ENCODE measurements at regions not wholly inside any gene's neighbourhood (a gene's known extent, or its start where the extent isn't known, plus 50 kb on each side); places are given as distances from the start of the nearest gene placed in this dataset.

DNA sequence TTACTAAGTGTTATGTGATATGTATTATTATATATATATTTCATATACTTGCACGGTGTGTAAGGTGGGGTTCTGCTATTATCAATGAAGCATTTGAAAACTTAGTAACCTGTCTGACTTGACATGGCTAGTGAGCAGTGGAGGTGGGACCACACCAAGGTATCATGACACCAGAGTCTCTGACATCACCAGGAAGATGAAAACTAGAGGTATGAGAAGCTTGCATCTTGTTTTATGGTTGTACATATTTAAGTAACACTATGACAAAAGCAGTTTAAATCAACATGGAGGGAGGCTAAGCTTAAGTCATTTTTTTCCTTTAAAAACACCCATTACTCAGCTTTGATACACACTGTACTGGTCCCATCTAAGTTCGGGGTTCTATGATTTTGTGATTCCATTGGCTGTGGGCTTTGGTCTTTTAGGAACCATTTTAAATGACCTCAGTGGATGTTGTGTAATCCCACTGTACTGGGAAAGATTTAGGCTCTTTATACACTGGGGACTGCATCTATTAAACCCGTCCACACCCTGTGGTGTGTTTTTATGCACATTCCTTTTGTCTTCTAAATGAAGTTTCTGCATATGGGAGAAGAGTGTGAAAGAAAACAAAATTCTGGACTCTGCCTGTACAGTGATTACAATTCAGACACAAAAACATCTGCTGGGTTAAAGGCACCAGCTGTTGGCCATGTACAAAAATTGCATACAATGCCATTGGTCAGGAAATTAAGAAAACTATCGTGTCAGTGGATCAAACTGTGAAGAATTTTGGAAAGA is 570.6 kb downstream of the SPRY1 start:
- H3K4me3 ChIP-seq (IDR thresholded peaks at IDR 0.05; ENCODE audit: insufficient read depth, low read depth, low read length) = no peak overlapping the region
- no peak overlapping the region for H3K27ac ChIP-seq
- no peaks in the 10 kb centered on the region for H3K79me2 ChIP-seq (ENCODE audit: insufficient read depth, low read depth)
- H3K9ac ChIP-seq = no peak overlapping the region
- H2AFZ ChIP-seq (ENCODE audit: low read depth) = no peak overlapping the region
- no peak overlapping the region for H3K4me2 ChIP-seq
- no peaks in the 10 kb centered on the region; the same call in 1 of the 2 replicates for H3K36me3 ChIP-seq (ENCODE audit: insufficient read depth)
- no peaks in the 10 kb centered on the region for H4K20me1 ChIP-seq (ENCODE audit: insufficient read depth)
- TF ChIP-seq, protein P1, sequence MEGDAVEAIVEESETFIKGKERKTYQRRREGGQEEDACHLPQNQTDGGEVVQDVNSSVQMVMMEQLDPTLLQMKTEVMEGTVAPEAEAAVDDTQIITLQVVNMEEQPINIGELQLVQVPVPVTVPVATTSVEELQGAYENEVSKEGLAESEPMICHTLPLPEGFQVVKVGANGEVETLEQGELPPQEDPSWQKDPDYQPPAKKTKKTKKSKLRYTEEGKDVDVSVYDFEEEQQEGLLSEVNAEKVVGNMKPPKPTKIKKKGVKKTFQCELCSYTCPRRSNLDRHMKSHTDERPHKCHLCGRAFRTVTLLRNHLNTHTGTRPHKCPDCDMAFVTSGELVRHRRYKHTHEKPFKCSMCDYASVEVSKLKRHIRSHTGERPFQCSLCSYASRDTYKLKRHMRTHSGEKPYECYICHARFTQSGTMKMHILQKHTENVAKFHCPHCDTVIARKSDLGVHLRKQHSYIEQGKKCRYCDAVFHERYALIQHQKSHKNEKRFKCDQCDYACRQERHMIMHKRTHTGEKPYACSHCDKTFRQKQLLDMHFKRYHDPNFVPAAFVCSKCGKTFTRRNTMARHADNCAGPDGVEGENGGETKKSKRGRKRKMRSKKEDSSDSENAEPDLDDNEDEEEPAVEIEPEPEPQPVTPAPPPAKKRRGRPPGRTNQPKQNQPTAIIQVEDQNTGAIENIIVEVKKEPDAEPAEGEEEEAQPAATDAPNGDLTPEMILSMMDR (conservative IDR thresholded peaks at IDR 0.05; ENCODE audit: low read depth, low read length) = no peak
- H3K4me1 ChIP-seq (ENCODE audit: low read depth, poor library complexity, severe bottlenecking) = no peaks in the 10 kb centered on the region
- no peaks in the 10 kb centered on the region for H3K27me3 ChIP-seq (ENCODE audit: insufficient read depth, low read depth)

DNA sequence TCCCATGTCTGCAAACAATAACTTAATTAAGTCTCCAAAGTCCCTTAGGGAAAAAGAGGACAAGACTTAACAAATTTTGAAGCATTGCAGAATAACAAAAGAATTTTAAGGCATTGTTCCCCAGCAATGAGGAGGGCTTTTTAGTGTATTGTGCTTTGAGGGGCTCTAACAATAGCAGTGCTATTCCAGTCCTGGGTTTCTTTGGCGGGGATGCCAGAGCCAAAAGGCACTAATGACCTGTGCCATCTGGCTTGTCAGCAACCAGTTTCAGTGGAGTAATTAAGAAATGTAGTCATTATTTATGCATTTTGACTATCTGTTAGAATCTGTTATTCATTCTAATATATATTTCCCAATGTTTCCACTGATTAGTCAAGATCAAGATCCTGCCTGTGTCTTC is 575.4 kb downstream of the SPRY1 start:
- no peak overlapping the region for H3K4me2 ChIP-seq
- no peak overlapping the region for H3K9ac ChIP-seq
- no peaks in the 10 kb centered on the region for H3K36me3 ChIP-seq (ENCODE audit: insufficient read depth)
- H2AFZ ChIP-seq (ENCODE audit: low read depth) = no peak overlapping the region
- no peaks in the 10 kb centered on the region for H3K4me1 ChIP-seq (ENCODE audit: low read depth, poor library complexity, severe bottlenecking)
- TF ChIP-seq, protein P1 (conservative IDR thresholded peaks at IDR 0.05; ENCODE audit: low read depth, low read length) = no peak
- H3K27ac ChIP-seq = no peak overlapping the region
- H4K20me1 ChIP-seq (ENCODE audit: insufficient read depth) = no peaks in the 10 kb centered on the region
- no peak overlapping the region for H3K4me3 ChIP-seq (IDR thresholded peaks at IDR 0.05; ENCODE audit: insufficient read depth, low read depth, low read length)
- no peaks in the 10 kb centered on the region for H3K27me3 ChIP-seq (ENCODE audit: insufficient read depth, low read depth)
- no peaks in the 10 kb centered on the region for H3K79me2 ChIP-seq (ENCODE audit: insufficient read depth, low read depth)

DNA sequence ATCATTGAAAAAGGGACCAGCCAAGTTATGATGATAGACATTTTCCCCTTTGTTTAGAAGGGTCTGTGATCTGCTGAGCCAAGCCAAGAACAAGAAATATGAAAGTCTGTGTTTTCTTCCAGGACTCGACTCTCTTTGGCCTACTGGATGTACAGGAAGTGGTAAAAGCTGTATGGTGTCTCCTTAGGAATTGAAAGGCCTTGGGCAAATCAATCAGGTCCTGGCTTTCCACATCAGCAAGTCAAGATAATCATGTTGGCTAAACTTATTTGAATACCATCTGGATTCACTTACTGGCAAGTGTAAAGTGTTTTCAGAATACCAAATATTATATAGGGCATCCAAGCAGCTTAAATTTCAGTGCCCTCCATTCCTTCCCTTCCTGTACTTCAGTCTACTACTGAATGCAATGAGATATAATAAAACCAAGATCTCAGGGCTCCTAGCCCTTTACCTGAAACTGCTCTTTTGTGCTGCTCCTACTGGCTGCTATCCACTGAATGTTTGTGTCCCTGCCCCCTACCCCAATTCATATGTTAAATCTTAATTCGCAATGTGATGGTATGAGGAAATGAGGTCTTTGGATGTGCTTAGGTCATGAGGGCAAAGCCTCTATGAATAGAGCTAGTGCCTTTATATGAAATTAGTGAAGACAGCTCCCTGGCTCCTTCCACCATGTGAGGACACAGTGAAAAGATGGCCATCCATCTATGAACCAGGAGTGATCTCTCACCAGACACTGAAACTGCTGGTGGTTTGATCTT is 578.0 kb downstream of the SPRY1 start:
- Histone ChIP-seq H2AFZ (ENCODE audit: low read depth) (no peak overlapping the region), H3K36me3 (ENCODE audit: insufficient read depth) (no peaks in the 10 kb centered on the region; the same call in 1 of the 2 replicates), H3K79me2 (ENCODE audit: insufficient read depth, low read depth) (no peaks in the 10 kb centered on the region), H3K27ac (no peak overlapping the region), H4K20me1 (ENCODE audit: insufficient read depth) (no peaks in the 10 kb centered on the region), H3K4me3 (IDR thresholded peaks at IDR 0.05; ENCODE audit: insufficient read depth, low read depth, low read length) (no peak overlapping the region), H3K4me1 (ENCODE audit: low read depth, poor library complexity, severe bottlenecking) (no peaks in the 10 kb centered on the region), H3K4me2 (no peak overlapping the region), H3K27me3 (ENCODE audit: insufficient read depth, low read depth) (no peaks in the 10 kb centered on the region), H3K9ac (no peak overlapping the region)
- TF ChIP-seq, protein P1 (conservative IDR thresholded peaks at IDR 0.05; ENCODE audit: low read depth, low read length) = no peak

DNA sequence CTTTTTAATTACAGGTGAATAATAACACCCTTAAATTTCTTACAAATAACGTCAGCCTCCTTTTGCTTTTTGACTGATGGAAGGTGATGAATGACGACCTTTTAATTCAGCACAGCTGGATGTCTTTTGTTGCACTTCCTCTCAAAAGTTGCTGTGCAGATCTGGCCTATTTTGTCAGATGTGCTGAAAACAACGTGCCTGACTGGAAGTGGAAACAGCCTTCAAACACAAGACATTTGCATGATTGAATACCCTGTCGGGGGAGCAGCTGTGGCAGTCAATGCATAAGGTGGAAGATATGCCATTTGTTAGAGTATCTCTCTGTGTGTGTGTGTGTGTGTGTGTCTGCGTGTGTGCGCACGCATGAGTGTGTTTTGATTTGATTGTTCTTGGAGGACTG is 579.7 kb downstream of the SPRY1 start:
- Histone ChIP-seq H2AFZ (ENCODE audit: low read depth) (no peak overlapping the region), H3K4me1 (ENCODE audit: low read depth, poor library complexity, severe bottlenecking) (no peaks in the 10 kb centered on the region), H4K20me1 (ENCODE audit: insufficient read depth) (no peaks in the 10 kb centered on the region), H3K27ac (no peak overlapping the region), H3K9ac (no peak overlapping the region), H3K27me3 (ENCODE audit: insufficient read depth, low read depth) (no peaks in the 10 kb centered on the region), H3K36me3 (ENCODE audit: insufficient read depth) (no peaks in the 10 kb centered on the region; the same call in 1 of the 2 replicates), H3K79me2 (ENCODE audit: insufficient read depth, low read depth) (no peaks in the 10 kb centered on the region), H3K4me3 (IDR thresholded peaks at IDR 0.05; ENCODE audit: insufficient read depth, low read depth, low read length) (no peak overlapping the region), H3K4me2 (no peak overlapping the region)
- TF ChIP-seq, protein P1 (conservative IDR thresholded peaks at IDR 0.05; ENCODE audit: low read depth, low read length) = no peak

Data from KMS-11 (cell line).